ENCODE measurements at regions not wholly inside any gene's neighbourhood (a gene's known extent, or its start where the extent isn't known, plus 50 kb on each side); places are given as distances from the start of the nearest gene placed in this dataset.

GRCh38 chr3:178472941-178473340 is 63.3 kb upstream of the KCNMB2 start:
- no peak for TF ChIP-seq TAF1 (IDR thresholded peaks at IDR 0.05; ENCODE audit: low read depth, low read length)
- no peak for TF ChIP-seq POLR2A (IDR thresholded peaks at IDR 0.05; ENCODE audit: low read depth, low read length)
- no peak for TF ChIP-seq POLR2AphosphoS5 (IDR thresholded peaks at IDR 0.05; ENCODE audit: low read depth, low read length)
- TF ChIP-seq SPI1 (IDR thresholded peaks at IDR 0.05; ENCODE audit: low read depth, low read length): no peak

Measured in GM12891 (cell line).